ENCODE measurements at regions not wholly inside any gene's neighbourhood (a gene's known extent, or its start where the extent isn't known, plus 50 kb on each side); places are given as distances from the start of the nearest gene placed in this dataset.

GRCh38 chr13:111880185-111880584 lies 186.8 kb upstream of the SOX1 start (continued):
- no peak for TF ChIP-seq CHD2 (IDR thresholded peaks at IDR 0.05; ENCODE audit: low read length, partially characterized antibody)
- no peak for TF ChIP-seq TEAD4 (IDR thresholded peaks at IDR 0.05; ENCODE audit: borderline replicate concordance, insufficient read depth)

GRCh38 chr13:111881700-111882099 lies 185.2 kb upstream of the SOX1 start:
- no peaks in the 10 kb centered on the region for H3K36me3 ChIP-seq (replicated peaks in 1 of 2; ENCODE audit: control insufficient read depth in 1 of 2, insufficient read depth in 2 of 2, low read length in 1 of 2)
- ChIA-PET POLR2A (no interaction called here), CTCF (no interaction called here)
- H3K4me2 ChIP-seq = no peak overlapping the region
- H2AFZ ChIP-seq (ENCODE audit: low read depth) = no peak overlapping the region
- H3K27ac ChIP-seq (ENCODE audit: low read depth in 2 of 2, low read length in 1 of 2) = no peak overlapping the region
- H3K4me1 ChIP-seq (ENCODE audit: control insufficient read depth in 1 of 2, insufficient read depth in 2 of 2, low read depth in 1 of 2, low read length in 1 of 2) = no peaks in the 10 kb centered on the region
- no peak overlapping the region for H3K4me3 ChIP-seq (ENCODE audit: low read depth in 2 of 2, low read length in 1 of 2)
- DNase-seq = no peak
- 0% methylated on average over 3 of the region's 8 CpGs for WGBS (ENCODE audit: low lambda C conversion rate)
- no peaks in the 10 kb centered on the region for H3K27me3 ChIP-seq (ENCODE audit: insufficient read depth)
- no peaks in the 10 kb centered on the region for H3K79me2 ChIP-seq (ENCODE audit: insufficient read depth)
- TF ChIP-seq SMC3 (IDR thresholded peaks at IDR 0.05; ENCODE audit: low read depth, low read length) (no peak), FOSL2 (IDR thresholded peaks at IDR 0.05; ENCODE audit: borderline replicate concordance, low read depth) (no peak), NFIC (IDR thresholded peaks at IDR 0.05; ENCODE audit: borderline replicate concordance) (no peak), RFX5 (IDR thresholded peaks at IDR 0.05; ENCODE audit: low read length) (no peak), ELF1 (IDR thresholded peaks at IDR 0.05) (no peak), MAX (IDR thresholded peaks at IDR 0.05; ENCODE audit: low read depth) (no peak), EP300 (IDR thresholded peaks at IDR 0.05; ENCODE audit: borderline replicate concordance in 1 of 2, low read depth in 1 of 2, low read length in 1 of 2) (no peak), TEAD4 (IDR thresholded peaks at IDR 0.05; ENCODE audit: borderline replicate concordance, insufficient read depth) (no peak), MXI1 (IDR thresholded peaks at IDR 0.05; ENCODE audit: low read depth, low read length) (no peak)
- H3K9ac ChIP-seq = no peak overlapping the region
- H4K20me1 ChIP-seq (ENCODE audit: insufficient read depth) = no peaks in the 10 kb centered on the region
- H3K9me3 ChIP-seq = no peaks in the 10 kb centered on the region
- no peaks in the 10 kb centered on the region for H3F3A ChIP-seq (replicated peaks; ENCODE audit: insufficient read depth)
- H3K9me2 ChIP-seq = no peaks in the 10 kb centered on the region

GRCh38 chr13:111882351-111882750 lies 184.6 kb upstream of the SOX1 start:
- no peaks in the 10 kb centered on the region for H3K79me2 ChIP-seq (ENCODE audit: insufficient read depth)
- ChIA-PET CTCF (no interaction called here), POLR2A (no interaction called here)
- DNase-seq = no peak
- H3F3A ChIP-seq (replicated peaks; ENCODE audit: insufficient read depth) = no peaks in the 10 kb centered on the region
- no peaks in the 10 kb centered on the region for H3K9me2 ChIP-seq
- H3K36me3 ChIP-seq (replicated peaks in 1 of 2; ENCODE audit: control insufficient read depth in 1 of 2, insufficient read depth in 2 of 2, low read length in 1 of 2) = no peaks in the 10 kb centered on the region
- no peaks in the 10 kb centered on the region for H3K27me3 ChIP-seq (ENCODE audit: insufficient read depth)
- no peaks in the 10 kb centered on the region for H3K4me1 ChIP-seq (ENCODE audit: control insufficient read depth in 1 of 2, insufficient read depth in 2 of 2, low read depth in 1 of 2, low read length in 1 of 2)
- no peak overlapping the region for H3K27ac ChIP-seq (ENCODE audit: low read depth in 2 of 2, low read length in 1 of 2)
- no peak overlapping the region for H3K4me3 ChIP-seq (ENCODE audit: low read depth in 2 of 2, low read length in 1 of 2)
- no peak overlapping the region for H3K4me2 ChIP-seq
- H3K9ac ChIP-seq = no peak overlapping the region
- WGBS (ENCODE audit: low lambda C conversion rate) = 0% methylated on average over 6 of the region's 6 CpGs
- no peaks in the 10 kb centered on the region for H3K9me3 ChIP-seq
- H4K20me1 ChIP-seq (ENCODE audit: insufficient read depth) = no peaks in the 10 kb centered on the region
- H2AFZ ChIP-seq (ENCODE audit: low read depth) = no peak overlapping the region
- TF ChIP-seq RFX5 (IDR thresholded peaks at IDR 0.05; ENCODE audit: low read length) (no peak), IRF3 (IDR thresholded peaks at IDR 0.05; ENCODE audit: low read depth, low read length) (no peak), MAX (IDR thresholded peaks at IDR 0.05; ENCODE audit: low read depth) (no peak), USF2 (IDR thresholded peaks at IDR 0.05; ENCODE audit: borderline replicate concordance, low read depth, low read length) (no peak), NFIC (IDR thresholded peaks at IDR 0.05; ENCODE audit: borderline replicate concordance) (no peak), EZH2phosphoT487 (IDR thresholded peaks at IDR 0.05; ENCODE audit: borderline replicate concordance, low read depth) (no peak), YY1 (IDR thresholded peaks at IDR 0.05; ENCODE audit: low read depth) (no peak), JUND (IDR thresholded peaks at IDR 0.05) (no peak), RXRA (IDR thresholded peaks at IDR 0.05; ENCODE audit: borderline replicate concordance, low read depth) (no peak), ELF1 (IDR thresholded peaks at IDR 0.05) (no peak), TEAD4 (IDR thresholded peaks at IDR 0.05; ENCODE audit: borderline replicate concordance, insufficient read depth) (no peak), CTCF (IDR thresholded peaks at IDR 0.05) (no peak), FOXM1 (IDR thresholded peaks at IDR 0.05; ENCODE audit: low read depth) (no peak), RCOR1 (IDR thresholded peaks at IDR 0.05; ENCODE audit: low read length) (no peak), EP300 (IDR thresholded peaks at IDR 0.05; ENCODE audit: borderline replicate concordance in 1 of 2, low read depth in 1 of 2, low read length in 1 of 2) (no peak), FOSL2 (IDR thresholded peaks at IDR 0.05; ENCODE audit: borderline replicate concordance, low read depth) (no peak), CHD2 (IDR thresholded peaks at IDR 0.05; ENCODE audit: low read length, partially characterized antibody) (no peak), PBX3 (IDR thresholded peaks at IDR 0.05) (no peak), SMC3 (IDR thresholded peaks at IDR 0.05; ENCODE audit: low read depth, low read length) (no peak)

All from SK-N-SH (cell line).